PC-9 (cell line): ENCODE measurements at regions not wholly inside any gene's neighbourhood (a gene's known extent, or its start where the extent isn't known, plus 50 kb on each side); places are given as distances from the start of the nearest gene placed in this dataset.
A peak's percentile ranks its signal among the peaks of the same experiment; 100 is the strongest.

ENCODE experiments used
- EZH2 ChIP-seq: fragments of 200-600 bp; sonication (generic); IDR thresholded peaks from 2 replicates; pipeline ENCODE4 v1.8.0; 2017; ENCODE audit warnings: antibody characterized with exemption, low read depth
- TF ChIP-seq, protein P1 (sequence below): fragments of 200-600 bp; sonication (generic); conservative IDR thresholded peaks from 2 replicates; pipeline ENCODE4 v1.6.1; 2017; ENCODE audit warnings: mixed run types, antibody characterized with exemption, mild to moderate bottlenecking, moderate library complexity

GRCh38 chr1:216961516-216961915, 238.3 kb upstream of the ESRRG start:
- TF ChIP-seq, protein P1, sequence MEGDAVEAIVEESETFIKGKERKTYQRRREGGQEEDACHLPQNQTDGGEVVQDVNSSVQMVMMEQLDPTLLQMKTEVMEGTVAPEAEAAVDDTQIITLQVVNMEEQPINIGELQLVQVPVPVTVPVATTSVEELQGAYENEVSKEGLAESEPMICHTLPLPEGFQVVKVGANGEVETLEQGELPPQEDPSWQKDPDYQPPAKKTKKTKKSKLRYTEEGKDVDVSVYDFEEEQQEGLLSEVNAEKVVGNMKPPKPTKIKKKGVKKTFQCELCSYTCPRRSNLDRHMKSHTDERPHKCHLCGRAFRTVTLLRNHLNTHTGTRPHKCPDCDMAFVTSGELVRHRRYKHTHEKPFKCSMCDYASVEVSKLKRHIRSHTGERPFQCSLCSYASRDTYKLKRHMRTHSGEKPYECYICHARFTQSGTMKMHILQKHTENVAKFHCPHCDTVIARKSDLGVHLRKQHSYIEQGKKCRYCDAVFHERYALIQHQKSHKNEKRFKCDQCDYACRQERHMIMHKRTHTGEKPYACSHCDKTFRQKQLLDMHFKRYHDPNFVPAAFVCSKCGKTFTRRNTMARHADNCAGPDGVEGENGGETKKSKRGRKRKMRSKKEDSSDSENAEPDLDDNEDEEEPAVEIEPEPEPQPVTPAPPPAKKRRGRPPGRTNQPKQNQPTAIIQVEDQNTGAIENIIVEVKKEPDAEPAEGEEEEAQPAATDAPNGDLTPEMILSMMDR: peak; percentile 28; the same call in 1 of the 2 replicates
- TF ChIP-seq EZH2: no peak
